NCI-H128 (cell line): ENCODE measurements at regions not wholly inside any gene's neighbourhood (a gene's known extent, or its start where the extent isn't known, plus 50 kb on each side); places are given as distances from the start of the nearest gene placed in this dataset.
"Not testable (repeated sequence)": the region's sequence is repeated elsewhere in the genome, so short reads cannot be mapped to it uniquely, and the experiment has no call there.

Experiments
- DNase-seq: peaks from one replicate; lab custom pipeline; 2025; ENCODE audit not compliant: unreplicated experiment; lab: John Stamatoyannopoulos, UW

DNA sequence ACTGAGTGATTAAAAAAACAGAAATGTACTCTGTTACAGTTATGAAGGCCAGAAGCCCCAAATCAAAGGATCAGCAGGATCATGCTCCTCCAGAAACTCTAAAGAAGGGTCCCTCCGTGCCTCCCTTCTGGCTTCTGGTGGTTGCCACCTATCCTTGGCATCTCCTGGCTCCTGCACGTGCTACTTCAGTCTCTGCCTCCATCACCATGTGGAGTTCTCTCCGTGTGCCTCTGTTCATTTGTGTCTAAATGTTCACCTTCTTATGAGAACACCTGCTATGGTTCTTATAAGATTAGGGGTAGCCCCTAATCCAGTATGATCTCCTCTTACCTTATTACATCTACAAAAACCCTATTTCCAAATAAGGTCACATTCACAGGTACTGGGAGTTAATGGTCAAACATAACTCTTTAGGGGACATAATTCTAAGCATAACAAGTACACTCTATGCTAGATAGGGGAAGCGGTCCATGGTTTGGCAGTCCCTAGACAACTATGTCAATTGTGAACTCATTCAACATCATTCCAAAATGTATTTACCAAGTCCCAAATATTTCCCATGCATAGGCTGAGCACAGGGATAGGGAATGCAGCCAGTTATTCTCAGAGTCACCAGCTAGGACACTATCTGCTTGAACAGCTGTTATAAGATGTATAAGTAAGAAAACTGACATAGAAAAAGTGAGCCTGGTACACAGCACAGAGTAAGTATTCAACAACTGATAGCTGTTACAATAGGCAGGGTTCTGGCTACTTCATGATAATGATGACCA is 295.5 kb upstream of the BOD1L1 start:
- no peak for DNase-seq

- not testable (repeated sequence) for DNase-seq
Measured at GRCh38 chr4:13924900-13925299, 297.4 kb upstream of the BOD1L1 start.

- no peak for DNase-seq
Measured at GRCh38 chr4:13928214-13928613, 300.7 kb upstream of the BOD1L1 start.

- no peak for DNase-seq
Measured at GRCh38 chr4:13930155-13930554, 302.6 kb upstream of the BOD1L1 start.

DNA sequence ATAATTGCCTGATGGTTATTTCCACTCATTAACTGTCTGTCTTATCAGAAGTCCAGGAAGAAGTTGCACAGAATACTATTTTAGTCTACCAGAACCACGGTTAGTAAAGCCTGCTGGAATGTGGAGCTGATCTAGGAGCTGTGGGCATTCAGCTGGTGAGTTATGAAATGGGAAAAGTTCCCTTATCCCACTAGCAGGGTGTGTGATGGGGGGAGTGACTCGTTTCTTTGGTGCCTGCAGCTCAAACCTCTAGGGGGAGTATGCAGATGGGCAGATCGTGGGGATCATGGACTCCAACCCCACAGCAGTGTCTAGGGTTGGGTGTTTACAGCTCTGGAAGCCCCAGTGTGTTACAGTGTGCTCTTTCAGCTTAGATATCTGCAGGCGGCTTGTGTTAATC is 305.7 kb upstream of the BOD1L1 start:
- DNase-seq: no peak

DNA sequence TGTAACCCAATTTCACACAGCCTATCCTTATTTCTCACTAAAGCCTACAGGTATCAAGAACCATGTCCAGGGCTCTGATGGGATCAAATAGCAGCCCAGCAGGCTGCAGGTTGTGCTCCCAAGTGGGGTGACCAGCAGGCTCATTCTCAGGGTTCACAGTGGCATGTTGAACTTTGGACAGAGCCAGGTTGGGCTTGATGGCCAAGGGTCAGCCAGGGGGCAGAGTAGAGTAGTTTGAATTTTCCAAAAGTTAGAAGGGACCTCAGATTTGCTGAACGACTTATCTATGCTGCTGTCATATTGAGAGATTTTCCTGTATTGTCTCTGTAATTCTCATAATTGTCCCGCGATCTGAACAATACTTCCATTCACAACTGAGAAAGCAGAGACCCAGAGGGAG is 310.8 kb upstream of the BOD1L1 start:
- no peak for DNase-seq

DNA sequence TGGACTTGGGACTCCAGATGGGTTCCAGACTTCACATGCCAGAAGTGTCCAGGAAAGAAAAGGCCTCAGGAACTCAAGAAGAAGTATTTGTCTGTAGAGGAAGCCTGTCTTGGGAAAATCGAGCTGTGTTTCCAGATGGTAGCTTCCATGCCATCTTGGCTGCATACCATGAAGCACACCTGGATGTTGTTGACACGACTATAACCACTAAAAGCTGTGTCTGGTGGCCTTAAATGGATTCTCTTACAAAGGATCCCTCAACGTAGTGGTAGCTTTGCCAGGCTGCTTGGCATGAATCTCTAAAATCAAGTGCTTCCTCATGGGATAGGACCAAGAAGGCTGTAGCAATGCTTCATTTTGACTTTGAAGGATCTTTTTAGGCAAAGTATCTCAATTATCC is 313.4 kb upstream of the BOD1L1 start:
- DNase-seq: no peak

GRCh38 chr4:13942977-13943376 is 315.5 kb upstream of the BOD1L1 start:
- DNase-seq: no peak

DNA sequence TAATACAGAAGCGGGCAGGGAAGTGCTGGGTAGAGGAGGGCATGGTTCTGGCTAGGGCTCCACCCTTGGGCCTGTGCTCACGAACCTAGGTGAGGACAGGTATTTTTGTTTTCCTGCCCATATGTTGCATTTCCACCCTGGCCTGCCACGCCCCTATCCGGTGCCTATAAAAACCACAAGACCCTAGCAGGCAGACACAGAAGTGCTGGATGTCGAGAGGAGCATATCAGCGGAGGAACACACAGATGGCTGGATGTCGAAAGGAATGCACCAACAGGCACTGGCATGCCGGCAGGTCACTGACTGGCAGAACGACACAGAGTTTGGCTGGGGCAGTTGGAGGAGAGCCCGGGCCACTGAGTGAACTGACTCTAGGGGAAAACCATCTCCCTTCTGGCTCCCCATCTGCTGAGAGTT is 316.6 kb upstream of the BOD1L1 start:
- no peak for DNase-seq

DNA sequence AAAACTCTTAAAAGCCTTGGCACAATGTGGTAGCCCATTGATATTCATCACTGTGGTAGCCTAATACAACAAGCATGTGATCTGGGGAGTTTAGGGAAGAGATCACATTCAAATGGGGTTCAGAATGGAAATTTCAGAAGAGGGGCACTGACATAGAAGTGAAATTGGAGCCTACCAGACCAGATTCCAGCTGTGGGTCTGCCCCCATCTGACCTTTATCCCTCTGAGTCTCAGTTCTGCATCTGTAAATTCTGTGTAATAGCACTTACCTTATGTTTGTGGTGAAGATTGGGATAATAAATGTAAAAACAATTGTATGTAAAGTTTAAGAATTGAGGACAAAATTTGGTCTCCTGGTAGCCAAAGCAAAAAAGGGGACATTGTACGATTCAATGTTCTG is 320.4 kb upstream of the BOD1L1 start:
- no peak for DNase-seq

GRCh38 chr4:13950491-13950890 is 323.0 kb upstream of the BOD1L1 start:
- DNase-seq: no peak

GRCh38 chr4:13953083-13953482 is 325.6 kb upstream of the BOD1L1 start:
- DNase-seq: no peak

- no peak for DNase-seq
Measured at GRCh38 chr4:13955551-13955950, 328.0 kb upstream of the BOD1L1 start.

DNA sequence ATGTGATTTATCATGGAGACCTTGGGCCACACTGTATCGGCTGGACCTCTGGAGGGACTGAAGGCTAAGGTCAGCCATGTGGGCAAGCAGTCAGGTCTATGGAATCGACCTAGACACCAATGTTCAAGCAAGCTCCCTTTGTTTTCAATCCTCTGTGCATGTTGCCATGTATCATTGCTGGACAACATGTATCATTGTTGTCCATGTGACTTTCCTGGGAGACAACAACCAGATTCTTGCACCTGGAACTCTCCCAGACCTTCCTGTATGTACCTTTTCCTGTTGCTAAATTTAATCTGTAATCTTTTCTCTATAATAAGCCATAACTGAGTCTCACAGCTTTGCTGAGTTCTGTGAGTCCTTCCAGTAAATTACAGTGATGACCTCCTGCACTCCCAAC is 329.4 kb upstream of the BOD1L1 start:
- DNase-seq: no peak

DNA sequence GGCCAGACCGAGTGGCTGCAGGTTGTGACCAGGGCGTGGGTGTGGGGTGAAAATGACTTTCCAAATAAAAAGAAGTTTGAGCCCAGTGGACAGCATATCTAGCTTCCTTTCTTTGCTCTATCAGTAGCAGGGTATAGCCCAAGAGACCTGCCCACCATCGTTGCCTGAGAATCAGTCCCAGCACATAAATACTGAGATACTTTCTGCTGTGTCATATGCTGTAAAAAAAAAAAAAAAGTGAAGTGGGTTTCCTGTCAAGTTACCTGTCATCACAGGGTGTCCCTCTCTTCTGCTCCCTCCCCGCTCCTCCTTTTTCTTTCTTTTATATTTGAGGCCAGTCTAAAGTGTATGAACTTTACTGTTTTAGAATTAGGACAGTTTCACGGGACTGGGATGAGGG is 330.3 kb upstream of the BOD1L1 start:
- no peak for DNase-seq

DNA sequence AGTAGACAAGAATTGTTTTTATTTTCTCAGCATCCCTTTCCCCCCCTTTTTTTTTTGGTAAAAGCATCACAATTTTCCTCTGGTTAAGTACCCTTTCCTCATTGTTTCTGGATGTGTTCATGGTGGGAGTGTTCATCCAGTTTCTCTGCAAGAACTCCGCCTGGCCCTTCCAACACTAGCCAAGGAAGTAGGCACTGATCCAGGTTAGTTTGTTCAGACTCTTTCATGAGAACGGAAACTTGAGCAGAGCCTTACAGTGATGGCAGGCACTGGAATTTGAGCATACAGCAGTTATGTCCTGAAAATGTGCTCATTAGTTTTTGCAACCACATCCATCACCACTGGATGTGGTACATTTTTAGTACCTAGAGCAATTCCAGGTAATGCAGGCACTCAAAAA is 336.1 kb upstream of the BOD1L1 start:
- no peak for DNase-seq

DNA sequence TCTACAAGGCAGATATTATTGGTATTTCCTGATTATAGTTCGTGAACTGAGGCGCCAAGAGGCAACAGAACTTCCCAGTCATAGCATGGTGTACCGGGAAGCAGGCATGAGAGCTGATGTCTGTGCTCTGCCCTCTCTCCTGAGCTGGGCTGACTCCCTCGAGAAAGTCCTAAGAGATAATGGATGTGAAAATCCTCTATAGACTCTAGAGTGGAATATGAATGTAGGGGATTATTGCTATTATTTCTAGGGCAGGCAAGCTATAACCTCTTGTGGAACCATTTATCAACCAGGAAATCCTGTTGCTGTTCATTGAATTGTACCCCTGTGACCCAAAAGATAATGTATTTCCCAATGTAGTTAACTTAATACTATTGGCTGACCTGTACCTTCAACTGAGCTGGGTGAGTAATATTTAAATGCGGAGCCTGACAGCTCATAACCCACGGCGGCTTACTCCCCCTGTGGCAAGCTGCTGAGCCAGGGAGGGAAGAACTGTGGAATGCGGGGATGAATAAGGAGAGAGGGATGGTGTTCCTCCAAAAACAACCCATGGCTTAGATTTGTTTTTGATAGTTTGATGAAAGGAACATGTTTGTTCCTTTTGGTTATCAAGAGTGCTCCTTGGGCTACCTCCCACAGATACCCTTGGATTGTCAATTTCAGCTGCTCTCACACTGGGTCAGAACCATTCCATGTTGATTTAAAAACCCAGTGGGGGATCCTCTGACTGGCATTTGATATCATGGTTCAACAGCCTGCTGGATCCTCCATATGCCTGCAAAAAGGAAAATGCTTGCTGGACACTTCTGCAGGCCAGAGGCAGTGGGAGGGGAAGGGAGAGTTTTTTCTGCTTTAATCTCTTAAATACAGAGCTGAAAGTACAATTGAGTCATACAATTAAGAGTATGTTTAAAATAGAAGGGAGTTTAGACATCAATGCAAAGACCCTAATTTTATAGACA is 339.0 kb upstream of the BOD1L1 start:
- no peak for DNase-seq

DNA sequence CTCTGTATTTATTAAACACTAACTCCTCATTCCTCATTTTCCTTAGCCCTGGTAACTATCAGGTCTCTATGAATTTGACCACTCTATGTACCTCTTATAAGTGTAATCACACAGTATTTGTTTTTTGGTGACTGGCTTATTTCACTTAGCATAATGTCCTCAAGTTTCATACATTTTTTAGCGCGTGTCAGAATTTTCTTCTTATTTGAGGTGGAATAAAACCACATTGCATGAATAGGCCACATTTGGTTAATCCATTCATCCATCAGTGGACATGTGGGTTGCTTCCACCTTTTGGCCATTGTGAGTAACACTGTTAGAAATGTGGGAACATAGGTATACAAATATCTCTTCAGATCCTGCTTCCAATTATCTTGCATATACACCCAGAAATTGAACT is 341.2 kb upstream of the BOD1L1 start:
- DNase-seq: no peak

GRCh38 chr4:13970349-13970748 is 342.8 kb upstream of the BOD1L1 start:
- no peak for DNase-seq

DNA sequence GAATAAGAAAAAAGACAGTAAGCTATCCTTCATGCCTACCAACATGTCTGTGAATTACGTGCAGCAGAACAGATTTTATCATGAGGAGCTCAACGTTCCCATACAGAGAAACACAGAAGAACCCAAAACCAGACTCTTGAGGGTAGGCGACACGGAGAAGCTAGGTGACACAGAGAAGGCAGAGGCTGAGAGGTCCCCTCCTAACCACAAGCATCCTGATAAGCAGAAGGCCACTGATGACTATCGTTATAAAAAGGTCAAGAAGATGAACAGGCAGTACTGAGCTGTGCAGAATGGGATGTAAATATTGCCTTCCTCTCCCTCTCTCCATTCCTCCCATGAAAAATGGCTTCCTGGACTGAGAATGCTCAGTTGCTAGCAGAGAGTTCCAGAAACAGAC is 350.2 kb upstream of the BOD1L1 start:
- no peak for DNase-seq

- no peak for DNase-seq
Measured at GRCh38 chr4:13980317-13981310, 353.1 kb upstream of the BOD1L1 start.
